Liver (tissue), 3 donors: ENCODE measurements at regions not wholly inside any gene's neighbourhood (a gene's known extent, or its start where the extent isn't known, plus 50 kb on each side); places are given as distances from the start of the nearest gene placed in this dataset.

Experiments
- GABPA ChIP-seq, 2 donors: IDR thresholded peaks in 1 of 2; conservative IDR thresholded peaks in 1 of 2; 2 replicates each; pipeline ENCODE4 v1.6.1; 2016; ENCODE audit warnings: antibody characterized with exemption in 2 of 2, mild to moderate bottlenecking in 1 of 2, moderate library complexity in 1 of 2
- SP1 ChIP-seq: IDR thresholded peaks from 2 replicates; pipeline ENCODE4 v1.6.1; 2018; ENCODE audit warnings: antibody characterized with exemption, mild to moderate bottlenecking
- TAF1 ChIP-seq: conservative IDR thresholded peaks from 2 replicates; pipeline ENCODE4 v1.6.1; 2016; ENCODE audit warnings: antibody characterized with exemption, mild to moderate bottlenecking
- TF ChIP-seq, protein P1 (sequence below): fragments of 150-350 bp; IDR thresholded peaks from 2 replicates; pipeline ENCODE4 v1.5.1; 2017; ENCODE audit warnings: improper control_type of control experiment, low read depth, low read length; ENCODE audit not compliant: missing input control
- donor health status: healthy.
- donor health status: healthy.

DNA sequence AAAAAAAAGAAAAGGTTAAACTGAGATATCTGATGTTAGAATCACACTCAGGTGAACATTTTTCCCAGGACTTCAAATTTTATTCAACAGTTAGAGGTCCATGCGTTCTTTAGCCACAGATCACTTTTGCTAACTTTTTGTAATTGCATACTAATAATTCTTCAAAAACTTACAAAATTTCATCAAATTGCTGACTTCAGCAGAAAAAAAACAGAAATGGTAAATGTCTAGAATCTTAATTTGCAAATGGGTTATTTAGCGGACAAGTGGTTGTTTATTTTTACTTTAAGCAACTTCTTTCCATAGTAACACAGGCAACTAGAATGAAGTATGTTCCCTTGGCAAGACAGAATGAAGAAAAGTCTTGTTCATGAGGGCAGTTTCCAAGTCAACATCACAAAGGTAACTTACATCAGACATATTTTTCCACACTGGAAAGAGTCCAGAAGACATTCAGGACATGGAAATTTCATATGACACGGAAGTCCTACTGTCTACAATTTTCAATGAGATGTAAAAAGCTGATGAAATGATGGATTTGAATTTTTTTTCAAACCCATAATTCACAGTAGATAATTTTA, 62.5 kb upstream of the SOX5 start:
- TF ChIP-seq, protein P1, sequence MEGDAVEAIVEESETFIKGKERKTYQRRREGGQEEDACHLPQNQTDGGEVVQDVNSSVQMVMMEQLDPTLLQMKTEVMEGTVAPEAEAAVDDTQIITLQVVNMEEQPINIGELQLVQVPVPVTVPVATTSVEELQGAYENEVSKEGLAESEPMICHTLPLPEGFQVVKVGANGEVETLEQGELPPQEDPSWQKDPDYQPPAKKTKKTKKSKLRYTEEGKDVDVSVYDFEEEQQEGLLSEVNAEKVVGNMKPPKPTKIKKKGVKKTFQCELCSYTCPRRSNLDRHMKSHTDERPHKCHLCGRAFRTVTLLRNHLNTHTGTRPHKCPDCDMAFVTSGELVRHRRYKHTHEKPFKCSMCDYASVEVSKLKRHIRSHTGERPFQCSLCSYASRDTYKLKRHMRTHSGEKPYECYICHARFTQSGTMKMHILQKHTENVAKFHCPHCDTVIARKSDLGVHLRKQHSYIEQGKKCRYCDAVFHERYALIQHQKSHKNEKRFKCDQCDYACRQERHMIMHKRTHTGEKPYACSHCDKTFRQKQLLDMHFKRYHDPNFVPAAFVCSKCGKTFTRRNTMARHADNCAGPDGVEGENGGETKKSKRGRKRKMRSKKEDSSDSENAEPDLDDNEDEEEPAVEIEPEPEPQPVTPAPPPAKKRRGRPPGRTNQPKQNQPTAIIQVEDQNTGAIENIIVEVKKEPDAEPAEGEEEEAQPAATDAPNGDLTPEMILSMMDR = no peak
- no peak for TF ChIP-seq TAF1
- TF ChIP-seq SP1 = no peak
- TF ChIP-seq GABPA (IDR thresholded peaks at IDR 0.05 in 1 of 2, conservative IDR thresholded peaks at IDR 0.05 in 1 of 2) = no peak
